Suprapubic skin (tissue), 4 donors: ENCODE measurements at regions not wholly inside any gene's neighbourhood (a gene's known extent, or its start where the extent isn't known, plus 50 kb on each side); places are given as distances from the start of the nearest gene placed in this dataset.

ENCODE experiments used
- DNase-seq, 2 donors: peaks; one replicate each; pipeline ENCODE4 v3.0.0-alpha.2; 2019; ENCODE audit warnings: low spot score in 2 of 2
- H3K27ac ChIP-seq: fragments of 200-600 bp; sonication (generic); one replicate; pipeline ENCODE4 v1.5.1; 2019
- H3K27me3 ChIP-seq: fragments of 200-600 bp; sonication (generic); one replicate; pipeline ENCODE4 v1.5.1; 2019
- H3K36me3 ChIP-seq: fragments of 200-600 bp; sonication (generic); one replicate; pipeline ENCODE4 v1.5.1; 2019
- H3K4me1 ChIP-seq: fragments of 200-600 bp; sonication (generic); one replicate; pipeline ENCODE4 v1.5.1; 2019
- H3K4me3 ChIP-seq: fragments of 200-600 bp; sonication (generic); one replicate; pipeline ENCODE4 v1.5.1; 2019; ENCODE audit warnings: mild to moderate bottlenecking
- H3K9me3 ChIP-seq: fragments of 200-600 bp; sonication (generic); one replicate; pipeline ENCODE4 v1.5.1; 2019
- EP300 ChIP-seq: sonication (generic); formaldehyde crosslinking; IDR thresholded peaks from one replicate; pipeline ENCODE4 v1.6.1; 2017; ENCODE audit warnings: antibody characterized with exemption
- POLR2A ChIP-seq, 2 donors: fragments of 450-650 bp; IDR thresholded peaks; one replicate each; pipeline ENCODE4 v1.6.1; 2017; ENCODE audit warnings: antibody characterized with exemption in 2 of 2, mild to moderate bottlenecking in 2 of 2, moderate library complexity in 2 of 2
- POLR2AphosphoS5 ChIP-seq, 3 donors: sonication (generic); formaldehyde crosslinking; IDR thresholded peaks; one replicate each; pipeline ENCODE4 v1.6.1; 2017; ENCODE audit warnings: antibody characterized with exemption in 3 of 3
- WGBS: methylation state at CpG from one replicate; pipeline ENCODE4 v1.1.5; 2018; 5-methylcytosine and 5-hydroxymethylcytosine counted together
- TF ChIP-seq, protein P1 (sequence below), 2 donors: fragments of 200-600 bp in 1 of 2; fragments of 450-650 bp in 1 of 2; sonication (generic) in 1 of 2; IDR thresholded peaks; one replicate each; pipeline ENCODE4 v1.5.1; 2016 to 2019; ENCODE audit warnings: antibody characterized with exemption in 2 of 2, mild to moderate bottlenecking in 1 of 2, moderate library complexity in 1 of 2

DNA sequence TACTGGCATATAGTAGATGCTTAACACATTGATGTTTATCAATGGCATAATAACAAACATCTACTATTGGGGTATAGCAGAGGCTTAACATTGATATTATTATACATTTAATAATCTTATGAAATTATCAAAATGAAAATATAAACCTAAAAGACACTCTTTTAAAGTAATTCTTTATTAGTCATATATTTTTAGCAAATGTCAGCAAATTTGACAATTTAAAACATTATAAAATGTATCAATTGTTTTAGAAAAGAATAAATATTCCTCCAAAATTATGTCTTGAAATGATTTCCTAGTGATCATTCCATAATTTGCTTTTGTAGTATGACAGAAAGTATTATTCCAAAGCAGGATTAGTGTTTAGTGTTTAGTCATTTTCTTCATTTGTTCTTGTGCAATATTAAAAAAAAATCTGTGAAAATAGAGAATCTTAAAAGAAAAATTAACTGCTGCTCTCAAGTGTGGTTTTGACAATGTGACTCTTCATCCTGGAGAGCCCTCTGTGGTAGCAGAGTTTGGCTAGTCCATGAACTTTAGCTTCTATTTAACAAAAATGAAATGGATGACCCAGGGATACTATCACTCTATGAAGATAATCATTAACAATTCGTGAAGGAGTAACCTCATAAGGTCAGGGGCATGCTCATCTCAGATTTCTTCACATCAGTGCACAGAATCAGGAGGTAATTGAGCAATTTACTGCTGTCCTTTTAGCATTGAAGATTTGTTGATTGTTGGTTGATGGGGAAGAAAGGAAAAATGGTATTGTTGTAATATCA is 1018.5 kb downstream of the LRFN5 start:
- no peak for DNase-seq
- Histone ChIP-seq H3K9me3 (no peaks in the 10 kb centered on the region), H3K4me1 (no peaks in the 10 kb centered on the region), H3K27me3 (no peaks in the 10 kb centered on the region), H3K4me3 (no peak overlapping the region), H3K36me3 (no peaks in the 10 kb centered on the region), H3K27ac (no peak overlapping the region)
- TF ChIP-seq POLR2A (IDR thresholded peaks at IDR 0.05) (no peak), EP300 (no peak), POLR2AphosphoS5 (IDR thresholded peaks at IDR 0.05) (no peak)
- TF ChIP-seq, protein P1, sequence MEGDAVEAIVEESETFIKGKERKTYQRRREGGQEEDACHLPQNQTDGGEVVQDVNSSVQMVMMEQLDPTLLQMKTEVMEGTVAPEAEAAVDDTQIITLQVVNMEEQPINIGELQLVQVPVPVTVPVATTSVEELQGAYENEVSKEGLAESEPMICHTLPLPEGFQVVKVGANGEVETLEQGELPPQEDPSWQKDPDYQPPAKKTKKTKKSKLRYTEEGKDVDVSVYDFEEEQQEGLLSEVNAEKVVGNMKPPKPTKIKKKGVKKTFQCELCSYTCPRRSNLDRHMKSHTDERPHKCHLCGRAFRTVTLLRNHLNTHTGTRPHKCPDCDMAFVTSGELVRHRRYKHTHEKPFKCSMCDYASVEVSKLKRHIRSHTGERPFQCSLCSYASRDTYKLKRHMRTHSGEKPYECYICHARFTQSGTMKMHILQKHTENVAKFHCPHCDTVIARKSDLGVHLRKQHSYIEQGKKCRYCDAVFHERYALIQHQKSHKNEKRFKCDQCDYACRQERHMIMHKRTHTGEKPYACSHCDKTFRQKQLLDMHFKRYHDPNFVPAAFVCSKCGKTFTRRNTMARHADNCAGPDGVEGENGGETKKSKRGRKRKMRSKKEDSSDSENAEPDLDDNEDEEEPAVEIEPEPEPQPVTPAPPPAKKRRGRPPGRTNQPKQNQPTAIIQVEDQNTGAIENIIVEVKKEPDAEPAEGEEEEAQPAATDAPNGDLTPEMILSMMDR (IDR thresholded peaks at IDR 0.05) = no peak
- WGBS = 25% methylated on average over 1 of the region's 1 CpG

DNA sequence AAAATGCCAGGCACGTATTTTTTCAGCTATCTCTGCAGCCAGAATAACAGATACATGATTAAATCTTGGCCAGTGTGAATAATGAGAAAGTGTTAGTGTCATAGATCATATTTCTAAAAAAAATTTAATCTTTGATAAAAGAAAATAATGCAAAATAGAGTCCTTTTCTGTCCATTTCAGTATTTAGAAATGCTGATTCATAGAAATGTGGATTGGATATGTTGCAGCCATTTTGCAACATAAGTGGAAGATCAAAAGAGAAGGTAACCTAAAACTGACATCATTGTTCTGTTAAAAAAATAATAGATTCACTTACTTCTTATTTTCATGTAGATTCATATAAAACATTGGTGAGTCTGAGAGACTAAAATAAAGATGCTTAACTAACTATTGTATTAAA is 1010.3 kb downstream of the LRFN5 start:
- no peaks in the 10 kb centered on the region for H3K27me3 ChIP-seq
- DNase-seq = no peak
- no peak overlapping the region for H3K27ac ChIP-seq
- H3K4me3 ChIP-seq = no peak overlapping the region
- TF ChIP-seq POLR2AphosphoS5 (IDR thresholded peaks at IDR 0.05) (no peak), POLR2A (IDR thresholded peaks at IDR 0.05) (no peak), EP300 (no peak)
- TF ChIP-seq, protein P1 (IDR thresholded peaks at IDR 0.05) = no peak
- no peaks in the 10 kb centered on the region for H3K9me3 ChIP-seq
- no peaks in the 10 kb centered on the region for H3K4me1 ChIP-seq
- no peaks in the 10 kb centered on the region for H3K36me3 ChIP-seq
- WGBS = 65% methylated on average over 1 of the region's 1 CpG

DNA sequence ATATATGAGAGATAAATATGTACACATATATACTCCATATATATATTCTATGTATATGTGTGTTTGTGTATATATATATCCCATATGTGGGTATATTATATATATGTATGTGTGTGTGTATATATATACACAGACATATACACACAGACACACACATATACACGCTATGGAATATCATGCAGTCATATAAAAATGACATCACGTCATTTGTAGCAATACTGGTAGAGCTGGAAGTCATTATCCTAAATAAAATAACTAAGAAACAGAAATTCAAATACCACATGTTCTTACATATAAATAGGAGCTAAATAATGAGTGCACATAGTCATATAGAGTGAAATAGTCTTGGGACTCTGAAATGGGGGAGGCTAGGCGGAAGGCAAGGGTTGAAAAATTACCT is 1000.2 kb downstream of the LRFN5 start:
- Histone ChIP-seq H3K27ac (no peak overlapping the region), H3K4me1 (no peaks in the 10 kb centered on the region), H3K27me3 (no peaks in the 10 kb centered on the region), H3K36me3 (no peaks in the 10 kb centered on the region), H3K4me3 (no peak overlapping the region), H3K9me3 (no peaks in the 10 kb centered on the region)
- DNase-seq = no peak
- no peak for TF ChIP-seq POLR2AphosphoS5 (IDR thresholded peaks at IDR 0.05)
- TF ChIP-seq, protein P1 (IDR thresholded peaks at IDR 0.05) = no peak
- no peak for TF ChIP-seq EP300
- TF ChIP-seq POLR2A (IDR thresholded peaks at IDR 0.05) = no peak
- 90% methylated on average over 3 of the region's 3 CpGs for WGBS

DNA sequence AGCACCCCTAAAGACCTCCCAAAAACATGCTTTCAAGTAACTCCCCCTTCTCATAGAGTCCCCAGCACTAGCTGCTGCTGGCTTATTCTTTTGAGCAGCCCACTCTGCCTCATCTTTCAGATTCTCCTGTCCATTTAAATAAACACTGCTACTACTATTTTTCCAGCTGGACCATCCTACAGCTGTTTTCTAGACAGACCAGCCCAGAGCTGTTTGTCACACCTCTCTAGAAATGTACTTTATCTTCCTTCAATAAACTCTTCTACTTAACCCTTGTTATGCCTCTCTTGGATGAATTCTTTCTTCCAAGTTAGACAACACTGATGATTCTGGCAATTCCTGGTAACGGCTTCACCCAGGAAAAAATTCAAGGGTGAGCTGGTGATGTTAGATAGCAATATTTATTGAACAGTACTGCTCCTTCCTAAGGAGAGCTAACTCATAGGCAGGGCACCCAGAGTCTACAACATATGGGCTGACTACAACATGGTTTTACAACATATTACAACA is 995.7 kb downstream of the LRFN5 start:
- DNase-seq = no peak
- Histone ChIP-seq H3K27me3 (no peaks in the 10 kb centered on the region), H3K9me3 (no peaks in the 10 kb centered on the region), H3K4me1 (no peaks in the 10 kb centered on the region), H3K27ac (no peak overlapping the region), H3K4me3 (no peak overlapping the region), H3K36me3 (no peaks in the 10 kb centered on the region)
- TF ChIP-seq POLR2AphosphoS5 (IDR thresholded peaks at IDR 0.05) (no peak), POLR2A (IDR thresholded peaks at IDR 0.05) (no peak), EP300 (no peak)
- TF ChIP-seq, protein P1 (IDR thresholded peaks at IDR 0.05) = no peak
- WGBS = 100% methylated on average over 1 of the region's 1 CpG

DNA sequence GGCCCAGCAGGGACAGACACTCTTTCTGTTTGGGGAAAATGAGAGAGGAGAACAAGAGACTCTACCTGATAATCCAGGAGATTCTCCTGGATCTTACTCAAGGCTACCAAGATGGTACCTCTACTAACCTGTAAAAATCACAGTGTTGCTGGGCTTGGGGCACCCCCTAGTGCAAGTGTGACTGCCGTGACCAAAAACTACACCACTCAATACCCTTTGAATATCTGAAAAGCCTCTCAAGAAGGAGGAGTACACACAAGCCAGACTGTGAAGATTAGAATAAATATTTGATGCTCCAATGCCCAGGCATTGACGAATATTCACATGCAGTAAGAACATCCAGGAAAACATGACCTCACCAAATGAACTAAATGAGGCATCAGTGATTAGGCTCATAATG is 965.4 kb downstream of the LRFN5 start:
- Histone ChIP-seq H3K4me1 (no peaks in the 10 kb centered on the region), H3K27ac (no peak overlapping the region), H3K27me3 (no peaks in the 10 kb centered on the region), H3K4me3 (no peak overlapping the region), H3K36me3 (no peaks in the 10 kb centered on the region), H3K9me3 (peaks cover 4% of the 10 kb centered on the region)
- TF ChIP-seq, protein P1 (IDR thresholded peaks at IDR 0.05) = no peak
- TF ChIP-seq EP300 (no peak), POLR2AphosphoS5 (IDR thresholded peaks at IDR 0.05) (no peak), POLR2A (IDR thresholded peaks at IDR 0.05) (no peak)
- 86% methylated on average over 2 of the region's 2 CpGs for WGBS
- DNase-seq = no peak
